D721Med (cell line): ENCODE measurements at regions not wholly inside any gene's neighbourhood (a gene's known extent, or its start where the extent isn't known, plus 50 kb on each side); places are given as distances from the start of the nearest gene placed in this dataset.

Source experiments
- DNase-seq: peaks from one replicate; pipeline ENCODE4 v3.0.0; 2011; ENCODE audit warnings: low spot score; ENCODE audit not compliant: insufficient read length
- FAIRE-seq: peaks from 2 replicates; lab custom pipeline; 2011; peaks lifted over from hg19 to GRCh38; lab: Jason Lieb, UNC
- CTCF ChIP-seq: IDR thresholded peaks from 2 replicates; pipeline ENCODE4 v1.5.1; 2012; ENCODE audit warnings: mild to moderate bottlenecking, control low read depth; ENCODE audit not compliant: insufficient read depth; ENCODE audit errors: missing control alignments

DNA sequence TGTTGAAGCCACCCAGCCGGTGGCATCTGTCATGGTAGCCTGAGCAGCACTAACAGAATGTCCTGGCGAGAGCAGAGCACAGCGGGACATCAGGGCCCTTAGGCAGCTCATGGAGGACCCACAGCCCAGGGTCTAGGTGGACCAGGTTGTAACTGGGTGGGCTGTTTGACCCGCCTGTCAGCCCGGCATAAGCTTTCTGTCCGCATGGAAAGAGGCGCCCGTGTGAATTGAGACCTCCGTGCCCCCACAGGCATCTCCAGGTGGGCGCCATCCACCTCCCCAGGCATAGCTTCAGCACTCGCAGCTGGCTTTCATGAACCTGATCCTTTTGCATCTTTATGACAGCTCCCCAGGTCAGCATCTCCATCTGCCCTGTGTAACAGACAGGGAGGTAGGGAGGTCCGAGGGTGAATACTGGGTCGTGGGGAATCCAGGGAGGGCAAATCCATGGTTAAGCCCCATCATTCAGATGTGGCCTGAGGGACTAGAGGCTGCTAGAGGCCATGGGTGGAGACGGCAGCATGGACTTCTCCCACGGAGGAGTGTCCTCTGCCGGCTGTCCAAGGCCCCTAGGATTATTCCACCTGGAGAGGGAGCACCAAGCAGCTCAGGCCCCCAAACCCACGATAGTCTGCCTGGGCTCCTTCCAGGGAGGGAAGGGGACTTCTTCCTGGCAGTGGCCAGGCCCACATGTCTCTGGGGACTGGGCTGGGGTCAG is 371.6 kb upstream of the MKI67 start:
- FAIRE-seq (no peak), DNase-seq (no peak)
- no peak for TF ChIP-seq CTCF

GRCh38 chr10:128498378-128498730 is 372.1 kb upstream of the MKI67 start:
- FAIRE-seq (no peak), DNase-seq (no peak)

GRCh38 chr10:128498746-128499145 is 372.5 kb upstream of the MKI67 start:
- no peak for FAIRE-seq
- no peak for DNase-seq
- TF ChIP-seq CTCF, result no peak

More at GRCh38 chr10:128498378-128498730, 372.1 kb upstream of the MKI67 start:
- no peak for TF ChIP-seq CTCF

DNA sequence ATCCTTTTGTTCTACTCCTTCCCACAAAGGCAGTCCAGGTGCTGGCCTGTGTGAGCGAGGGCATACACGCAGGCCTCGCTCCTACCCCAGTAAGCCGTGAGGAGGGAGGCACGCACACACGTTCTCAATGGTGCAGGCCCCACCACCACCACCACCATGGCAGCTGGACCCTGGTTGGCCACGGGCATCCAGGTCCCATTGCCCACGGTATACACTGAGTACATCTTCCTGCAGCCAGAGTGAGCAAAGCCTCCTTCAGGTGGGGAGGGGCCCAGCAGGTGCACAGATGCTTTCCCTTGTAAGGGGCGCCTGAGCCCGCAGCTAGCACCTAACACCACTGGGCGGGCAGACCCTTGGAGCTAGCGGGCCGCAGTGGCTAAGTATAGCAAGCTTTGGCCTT is 373.3 kb upstream of the MKI67 start:
- no peak for DNase-seq
- no peak for TF ChIP-seq CTCF
- FAIRE-seq, result no peak

- no peak for TF ChIP-seq CTCF
- FAIRE-seq (no peak), DNase-seq (no peak)
Observed at GRCh38 chr10:128499956-128500355, 373.7 kb upstream of the MKI67 start.

- FAIRE-seq (no peak), DNase-seq (no peak)
- no peak for TF ChIP-seq CTCF
Observed at GRCh38 chr10:128500642-128501041, 374.4 kb upstream of the MKI67 start.

GRCh38 chr10:128505346-128505745 is 379.1 kb upstream of the MKI67 start:
- FAIRE-seq (no peak), DNase-seq (no peak)
- no peak for TF ChIP-seq CTCF
